GM23338 (cell line): ENCODE measurements at regions not wholly inside any gene's neighbourhood (a gene's known extent, or its start where the extent isn't known, plus 50 kb on each side); places are given as distances from the start of the nearest gene placed in this dataset.

Experiments
- ATAC-seq: fragments of 200-7000 bp; cut with Tn5 transposase; 3 replicates; pipeline ENCODE4 v1.9.1; 2020
- DNase-seq: peaks from one replicate; pipeline ENCODE4 v3.0.0-alpha.2; 2015; ENCODE audit warnings: low spot score
- H2AFZ ChIP-seq: fragments of 200-600 bp; sonication (generic); 2 replicates; pipeline ENCODE4 v1.8.0; 2016; ENCODE audit warnings: antibody characterized with exemption, mild to moderate bottlenecking, moderate library complexity
- H3F3A ChIP-seq: fragments of 200-600 bp; sonication (generic); replicated peaks from 2 replicates; pipeline ENCODE4 v1.8.0; 2017; ENCODE audit warnings: antibody characterized with exemption, mixed run types, low read depth
- H3K27ac ChIP-seq: fragments of 200-600 bp; sonication (generic); 2 replicates; pipeline ENCODE4 v1.6.1; 2016; ENCODE audit warnings: low read depth
- H3K27me3 ChIP-seq: fragments of 200-600 bp; sonication (generic); 2 replicates; pipeline ENCODE4 v1.8.0; 2016; ENCODE audit warnings: mild to moderate bottlenecking, mixed run types, moderate library complexity; ENCODE audit not compliant: insufficient read depth
- H3K36me3 ChIP-seq: fragments of 200-600 bp; sonication (generic); 2 replicates; pipeline ENCODE4 v1.8.0; 2016; ENCODE audit warnings: mild to moderate bottlenecking; ENCODE audit not compliant: insufficient read depth
- H3K4me1 ChIP-seq: fragments of 200-600 bp; sonication (generic); 2 replicates; pipeline ENCODE4 v1.8.0; 2016; ENCODE audit warnings: mild to moderate bottlenecking, moderate library complexity; ENCODE audit not compliant: insufficient read depth
- H3K4me2 ChIP-seq: fragments of 200-600 bp; sonication (generic); 2 replicates; pipeline ENCODE4 v1.7.1; 2017; ENCODE audit warnings: mixed run types
- H3K4me3 ChIP-seq: fragments of 200-600 bp; sonication (generic); 2 replicates; pipeline ENCODE4 v1.6.1; 2016; ENCODE audit warnings: mixed run types
- H3K79me2 ChIP-seq: fragments of 200-600 bp; sonication (generic); replicated peaks from 2 replicates; pipeline ENCODE4 v1.8.0; 2017; ENCODE audit warnings: mild to moderate bottlenecking; ENCODE audit not compliant: insufficient read depth
- H3K9me2 ChIP-seq: fragments of 200-600 bp; sonication (generic); 2 replicates; pipeline ENCODE4 v1.8.0; 2017; ENCODE audit not compliant: insufficient read depth
- H4K20me1 ChIP-seq: fragments of 200-600 bp; sonication (generic); replicated peaks from 2 replicates; pipeline ENCODE4 v1.8.0; 2017; ENCODE audit warnings: mild to moderate bottlenecking; ENCODE audit not compliant: insufficient read depth
- H3K27ac Mint-ChIP-seq: 2 replicates; pipeline ENCODE4 v1.8.0; 2020; ENCODE audit warnings: inconsistent platforms, mild to moderate bottlenecking, moderate library complexity, mixed read lengths
- H3K27me3 Mint-ChIP-seq: 3 replicates; pipeline ENCODE4 v1.8.0; 2022; ENCODE audit warnings: low read depth, mild to moderate bottlenecking, moderate library complexity, mixed read lengths, inconsistent platforms; ENCODE audit not compliant: insufficient read depth, poor library complexity
- H3K36me3 Mint-ChIP-seq: 3 replicates; pipeline ENCODE4 v1.8.0; 2021; ENCODE audit warnings: low read depth, mild to moderate bottlenecking, inconsistent platforms, moderate library complexity, mixed read lengths
- H3K4me1 Mint-ChIP-seq: 3 replicates; pipeline ENCODE4 v1.8.0; 2020; ENCODE audit warnings: mild to moderate bottlenecking, inconsistent platforms, mixed read lengths
- H3K4me3 Mint-ChIP-seq: 3 replicates; pipeline ENCODE4 v1.8.0; 2021; ENCODE audit warnings: moderate library complexity, mild to moderate bottlenecking, inconsistent platforms, mixed read lengths
- H3K9me3 Mint-ChIP-seq: 3 replicates; pipeline ENCODE4 v1.8.0; 2020; ENCODE audit warnings: moderate library complexity, mild to moderate bottlenecking, inconsistent platforms, mixed read lengths
- CREB1 ChIP-seq: fragments of 250-450 bp; sonication (Bioruptor Pico); IDR thresholded peaks from 2 replicates; pipeline ENCODE4 v1.5.0; 2020; ENCODE audit warnings: low read depth, mild to moderate bottlenecking, moderate library complexity
- CTCF ChIP-seq, 2 experiments: fragments of 200-600 bp in 1 of 2; sonication (generic) in 1 of 2; conservative IDR thresholded peaks; 2 replicates each; pipeline versions ENCODE4 v1.5.1 to v1.6.1; 2016 to 2017; ENCODE audit warnings: antibody characterized with exemption in 2 of 2, low read depth in 2 of 2, mild to moderate bottlenecking in 2 of 2, moderate library complexity in 1 of 2
- ETS1 ChIP-seq: IDR thresholded peaks from 2 replicates; pipeline ENCODE4 v1.6.1; 2016; ENCODE audit warnings: antibody characterized with exemption
- EZH2 ChIP-seq: fragments of 200-600 bp; sonication (generic); IDR thresholded peaks from one replicate; pipeline ENCODE4 v1.8.0; 2017; ENCODE audit warnings: antibody characterized with exemption, mild to moderate bottlenecking, low read depth; ENCODE audit not compliant: unreplicated experiment
- EZH2phosphoT487 ChIP-seq: fragments of 200-600 bp; sonication (generic); IDR thresholded peaks from one replicate; pipeline ENCODE4 v1.8.1; 2018; ENCODE audit warnings: antibody characterized with exemption; ENCODE audit not compliant: unreplicated experiment
- JUNB ChIP-seq: IDR thresholded peaks from one replicate; pipeline ENCODE4 v1.6.1; 2016; ENCODE audit warnings: antibody characterized with exemption; ENCODE audit not compliant: unreplicated experiment
- NANOG ChIP-seq: IDR thresholded peaks from 2 replicates; pipeline ENCODE4 v1.6.1; 2016; ENCODE audit warnings: antibody characterized with exemption, borderline replicate concordance
- POLR2AphosphoS5 ChIP-seq: IDR thresholded peaks from 2 replicates; pipeline ENCODE4 v1.6.1; 2016; ENCODE audit warnings: antibody characterized with exemption, low read depth
- REST ChIP-seq: IDR thresholded peaks from one replicate; pipeline ENCODE4 v1.6.1; 2018; ENCODE audit warnings: antibody characterized with exemption; ENCODE audit not compliant: unreplicated experiment
- STAT1 ChIP-seq: IDR thresholded peaks from one replicate; pipeline ENCODE4 v1.6.1; 2016; ENCODE audit warnings: antibody characterized with exemption; ENCODE audit not compliant: unreplicated experiment
- ZNF114 ChIP-seq: fragments of 250-450 bp; sonication (Bioruptor Pico); IDR thresholded peaks from 2 replicates; pipeline ENCODE4 v1.5.0; 2020; ENCODE audit warnings: mild to moderate bottlenecking, moderate library complexity
- ZNF331 ChIP-seq: fragments of 250-450 bp; sonication (Bioruptor Pico); IDR thresholded peaks from 2 replicates; pipeline ENCODE4 v1.5.0; 2020; ENCODE audit warnings: low read depth, mild to moderate bottlenecking, moderate library complexity

- H3F3A ChIP-seq, result no peaks in the 10 kb centered on the region
- no peaks in the 10 kb centered on the region for H3K9me2 ChIP-seq
- TF ChIP-seq POLR2AphosphoS5 (no peak), JUNB (no peak), STAT1 (no peak), CREB1 (no peak), NANOG (no peak), ZNF114 (CRISPR knock-in tag) (no peak), CTCF (conservative IDR thresholded peaks at IDR 0.05; ENCODE audit: low read depth in 2 of 2) (no peak)
- no peaks in the 10 kb centered on the region for H3K27me3 ChIP-seq
- H3K79me2 ChIP-seq, result no peaks in the 10 kb centered on the region
- no peak overlapping the region for H3K27ac Mint-ChIP-seq
- no peak overlapping the region for H3K27ac ChIP-seq
- H3K9me3 Mint-ChIP-seq, result no peaks in the 10 kb centered on the region; the same call in 2 of the 3 replicates
- H3K4me1 Mint-ChIP-seq, result peaks cover 7% of the 10 kb centered on the region; the same call in 2 of the 3 replicates
- H3K36me3 Mint-ChIP-seq, result no peaks in the 10 kb centered on the region
- ATAC-seq (no peak), DNase-seq (no peak)
- H3K4me2 ChIP-seq, result no peak overlapping the region
- H3K4me3 ChIP-seq, result no peak overlapping the region
- H3K27me3 Mint-ChIP-seq, result peaks cover 2% of the 10 kb centered on the region
- no peak overlapping the region for H2AFZ ChIP-seq
- no peaks in the 10 kb centered on the region for H3K36me3 ChIP-seq
- H3K4me1 ChIP-seq, result no peaks in the 10 kb centered on the region
- H4K20me1 ChIP-seq, result no peaks in the 10 kb centered on the region
- no peak overlapping the region for H3K4me3 Mint-ChIP-seq
Observed at GRCh38 chr6:12653486-12653885, 63.1 kb upstream of the PHACTR1 start.

- H3K36me3 ChIP-seq, result no peaks in the 10 kb centered on the region
- no peaks in the 10 kb centered on the region for H3K27me3 ChIP-seq
- H3K4me1 Mint-ChIP-seq, result peaks cover 7% of the 10 kb centered on the region; the same call in 2 of the 3 replicates
- H2AFZ ChIP-seq, result no peak overlapping the region
- no peaks in the 10 kb centered on the region for H4K20me1 ChIP-seq
- TF ChIP-seq EZH2 (no peak), NANOG (no peak), ZNF114 (CRISPR knock-in tag) (no peak), ZNF331 (no peak), REST (no peak), ETS1 (no peak), CTCF (conservative IDR thresholded peaks at IDR 0.05; ENCODE audit: low read depth in 2 of 2) (no peak), EZH2phosphoT487 (no peak), STAT1 (no peak), JUNB (no peak)
- DNase-seq, result no peak
- no peak overlapping the region for H3K27ac Mint-ChIP-seq
- no peak overlapping the region for H3K4me3 ChIP-seq
- no peaks in the 10 kb centered on the region for H3F3A ChIP-seq
- no peaks in the 10 kb centered on the region for H3K79me2 ChIP-seq
- H3K4me2 ChIP-seq, result no peak overlapping the region
- no peaks in the 10 kb centered on the region for H3K4me1 ChIP-seq
- H3K9me2 ChIP-seq, result no peaks in the 10 kb centered on the region
- H3K36me3 Mint-ChIP-seq, result no peaks in the 10 kb centered on the region
- H3K27ac ChIP-seq, result no peak overlapping the region
- peaks cover 3% of the 10 kb centered on the region for H3K27me3 Mint-ChIP-seq
- no peak for ATAC-seq
- no peak overlapping the region for H3K4me3 Mint-ChIP-seq
- no peaks in the 10 kb centered on the region; the same call in 2 of the 3 replicates for H3K9me3 Mint-ChIP-seq
Observed at GRCh38 chr6:12654107-12654506, 62.5 kb upstream of the PHACTR1 start.
